ENCODE measurements at regions not wholly inside any gene's neighbourhood (a gene's known extent, or its start where the extent isn't known, plus 50 kb on each side); places are given as distances from the start of the nearest gene placed in this dataset.

- Histone ChIP-seq H2AFZ (ENCODE audit: control insufficient read depth, low read depth, low read length) (no peak overlapping the region), H3K79me2 (ENCODE audit: control insufficient read depth, insufficient read depth, low read length) (no peaks in the 10 kb centered on the region), H3K9ac (ENCODE audit: control insufficient read depth, insufficient read depth, low read length) (no peak overlapping the region), H3K4me1 (ENCODE audit: control insufficient read depth, insufficient read depth, low read length) (no peaks in the 10 kb centered on the region), H3K36me3 (ENCODE audit: control insufficient read depth in 2 of 2, insufficient read depth in 2 of 2, low read length in 1 of 2) (no peaks in the 10 kb centered on the region), H3K4me3 (no peak overlapping the region), H3K9me3 (replicated peaks; ENCODE audit: control insufficient read depth, insufficient read depth, low read length) (no peaks in the 10 kb centered on the region), H3K4me2 (ENCODE audit: control insufficient read depth, insufficient read depth) (no peak overlapping the region), H4K20me1 (ENCODE audit: control insufficient read depth, insufficient read depth) (no peaks in the 10 kb centered on the region), H3K27ac (ENCODE audit: control insufficient read depth, insufficient read depth) (no peak overlapping the region), H3K27me3 (replicated peaks in 1 of 2; ENCODE audit: control insufficient read depth in 2 of 2, insufficient read depth in 2 of 2, low read length in 1 of 2) (no peaks in the 10 kb centered on the region)
- WGBS (ENCODE audit: insufficient coverage, insufficient replicate concordance, low lambda C conversion rate, missing lambda C conversion rate) = 0% methylated on average over 1 of the region's 1 CpG
- ChIA-PET SMC1A (ENCODE audit: uncharacterized antibody, unreplicated experiment) (no interaction called here), CTCF (no interaction called here), POLR2A (no interaction called here), RAD21 (ENCODE audit: unreplicated experiment) (no interaction called here)
- TF ChIP-seq NR2C2 (IDR thresholded peaks at IDR 0.05; ENCODE audit: borderline replicate concordance, control insufficient read depth, insufficient read length, low read depth) = no peak
- TF ChIP-seq, protein P1, sequence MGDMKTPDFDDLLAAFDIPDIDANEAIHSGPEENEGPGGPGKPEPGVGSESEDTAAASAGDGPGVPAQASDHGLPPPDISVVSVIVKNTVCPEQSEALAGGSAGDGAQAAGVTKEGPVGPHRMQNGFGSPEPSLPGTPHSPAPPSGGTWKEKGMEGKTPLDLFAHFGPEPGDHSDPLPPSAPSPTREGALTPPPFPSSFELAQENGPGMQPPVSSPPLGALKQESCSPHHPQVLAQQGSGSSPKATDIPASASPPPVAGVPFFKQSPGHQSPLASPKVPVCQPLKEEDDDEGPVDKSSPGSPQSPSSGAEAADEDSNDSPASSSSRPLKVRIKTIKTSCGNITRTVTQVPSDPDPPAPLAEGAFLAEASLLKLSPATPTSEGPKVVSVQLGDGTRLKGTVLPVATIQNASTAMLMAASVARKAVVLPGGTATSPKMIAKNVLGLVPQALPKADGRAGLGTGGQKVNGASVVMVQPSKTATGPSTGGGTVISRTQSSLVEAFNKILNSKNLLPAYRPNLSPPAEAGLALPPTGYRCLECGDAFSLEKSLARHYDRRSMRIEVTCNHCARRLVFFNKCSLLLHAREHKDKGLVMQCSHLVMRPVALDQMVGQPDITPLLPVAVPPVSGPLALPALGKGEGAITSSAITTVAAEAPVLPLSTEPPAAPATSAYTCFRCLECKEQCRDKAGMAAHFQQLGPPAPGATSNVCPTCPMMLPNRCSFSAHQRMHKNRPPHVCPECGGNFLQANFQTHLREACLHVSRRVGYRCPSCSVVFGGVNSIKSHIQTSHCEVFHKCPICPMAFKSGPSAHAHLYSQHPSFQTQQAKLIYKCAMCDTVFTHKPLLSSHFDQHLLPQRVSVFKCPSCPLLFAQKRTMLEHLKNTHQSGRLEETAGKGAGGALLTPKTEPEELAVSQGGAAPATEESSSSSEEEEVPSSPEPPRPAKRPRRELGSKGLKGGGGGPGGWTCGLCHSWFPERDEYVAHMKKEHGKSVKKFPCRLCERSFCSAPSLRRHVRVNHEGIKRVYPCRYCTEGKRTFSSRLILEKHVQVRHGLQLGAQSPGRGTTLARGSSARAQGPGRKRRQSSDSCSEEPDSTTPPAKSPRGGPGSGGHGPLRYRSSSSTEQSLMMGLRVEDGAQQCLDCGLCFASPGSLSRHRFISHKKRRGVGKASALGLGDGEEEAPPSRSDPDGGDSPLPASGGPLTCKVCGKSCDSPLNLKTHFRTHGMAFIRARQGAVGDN (IDR thresholded peaks at IDR 0.05) = no peak
- TF ChIP-seq YBX1 (IDR thresholded peaks at IDR 0.05) = no peak
- no peak for TF ChIP-seq ETV6 (conservative IDR thresholded peaks at IDR 0.05 in 1 of 2, IDR thresholded peaks at IDR 0.05 in 1 of 2; ENCODE audit: borderline replicate concordance in 1 of 2, low read depth in 1 of 2)
- no peak for DNase-seq (ENCODE audit: low read depth, low spot score)
- ATAC-seq = no peak
- no TSS peak for BruUV-seq (replicated peaks)
- in situ Hi-C loops (cut with MboI) (no loop called here), intact Hi-C loops (cut with micrococcal nuclease; ENCODE audit: unreplicated experiment) (no loop called here)
- FAIRE-seq = no peak
Measured at GRCh38 chr4:43286137-43286536, 393.6 kb downstream of the GRXCR1 start.

Data from GM12878 (cell line).